Body of pancreas (tissue), 4 donors: ENCODE measurements at regions not wholly inside any gene's neighbourhood (a gene's known extent, or its start where the extent isn't known, plus 50 kb on each side); places are given as distances from the start of the nearest gene placed in this dataset.
"Not testable (repeated sequence)": the region's sequence is repeated elsewhere in the genome, so short reads cannot be mapped to it uniquely, and the experiment has no call there.

Experiments
- CTCF ChIP-seq, 7 experiments: fragments of 450-650 bp in 4 of 7; fragments of 200-600 bp in 3 of 7; sonication (generic) in 3 of 7; IDR thresholded peaks; one replicate each; pipeline ENCODE4 v1.5.1; 2016 to 2019; ENCODE audit warnings: antibody characterized with exemption in 7 of 7
- POLR2A ChIP-seq, 3 donors: fragments of 450-650 bp; IDR thresholded peaks; one replicate each; pipeline ENCODE4 v1.6.1; 2016; ENCODE audit warnings: antibody characterized with exemption in 3 of 3, mild to moderate bottlenecking in 2 of 3

GRCh38 chr7:150146124-150146523 lies 177.0 kb upstream of the LRRC61 start:
- not testable (repeated sequence) for TF ChIP-seq POLR2A, CTCF (IDR thresholded peaks at IDR 0.05)
